Right cardiac atrium (tissue), 5 donors: ENCODE measurements at regions not wholly inside any gene's neighbourhood (a gene's known extent, or its start where the extent isn't known, plus 50 kb on each side); places are given as distances from the start of the nearest gene placed in this dataset.
"Not testable (repeated sequence)": the region's sequence is repeated elsewhere in the genome, so short reads cannot be mapped to it uniquely, and the experiment has no call there.

Source experiments
- ATAC-seq, 2 donors: fragments of 200-7000 bp; cut with Tn5 transposase; one replicate each; pipeline versions ENCODE4 v1.8.0 to v1.9.1; 2020; ENCODE audit warnings: moderate library complexity in 2 of 2, mild to moderate bottlenecking in 1 of 2
- DNase-seq, 3 donors: peaks; one replicate each; pipeline ENCODE4 v3.0.0-alpha.2; 2020
- H3K27ac ChIP-seq: one replicate; pipeline ENCODE4 v1.5.1; 2013; ENCODE audit warnings: mild to moderate bottlenecking, low read length, control low read depth, moderate library complexity
- H3K27me3 ChIP-seq: one replicate; pipeline ENCODE4 v1.6.1; 2013; ENCODE audit not compliant: control insufficient read depth, insufficient read depth
- H3K4me1 ChIP-seq: one replicate; pipeline ENCODE4 v1.6.1; 2013; ENCODE audit warnings: low read length; ENCODE audit not compliant: control insufficient read depth, insufficient read depth
- H3K4me3 ChIP-seq: one replicate; pipeline ENCODE4 v1.5.1; 2013; ENCODE audit warnings: low read length, control low read depth
- H3K9me3 ChIP-seq: one replicate; pipeline ENCODE4 v1.6.1; 2013; ENCODE audit warnings: low read length; ENCODE audit not compliant: control insufficient read depth
- WGBS: extraction: QIAGEN DNeasy Blood & Tissue Kit; methylation state at CpG from one replicate; pipeline ENCODE4 v1.1.7; 2013; 5-methylcytosine and 5-hydroxymethylcytosine counted together
- intact Hi-C, 4 donors: fragments of 100-400 bp; cut with DNase I; formaldehyde crosslinking; loops; one replicate each; pipeline versions ENCODE4 v1.11.0 to v1.14.0; 2022 to 2023
- donor health status: healthy with polysubstance abuse.
- donor health status: DM: no; HTN: yes; CAD: no.
- donor health status: DM: no; HTN: no; CAD: no.
- donor health status: DM: no; HTN: yes; CAD: no; lungs with severe emphysema.
- donor health status: DM: yes; HTN: yes; CAD: no.

DNA sequence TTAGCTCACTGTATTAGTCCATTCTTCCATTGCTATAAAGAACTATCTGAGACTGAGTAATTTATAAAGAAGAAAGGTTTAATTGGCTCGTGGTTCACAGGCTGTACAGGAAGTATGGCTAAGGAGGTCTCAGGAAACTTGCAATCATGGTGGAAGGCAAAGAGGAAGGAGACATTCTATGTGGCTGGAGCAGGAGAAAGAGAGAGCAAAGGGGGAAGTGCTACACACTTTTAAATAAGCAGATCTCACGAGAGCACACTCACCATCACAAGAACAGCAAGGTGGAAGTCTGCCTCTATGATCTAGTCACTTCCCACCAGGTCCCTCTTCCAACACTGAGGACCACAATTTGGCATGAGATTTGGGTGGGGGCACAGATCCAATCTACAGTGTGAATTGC is 164.5 kb upstream of the VIPR2 start:
- H3K4me1 ChIP-seq, ATAC-seq, H3K27ac ChIP-seq, H3K27me3 ChIP-seq, intact Hi-C loops, DNase-seq, H3K9me3 ChIP-seq, H3K4me3 ChIP-seq: not testable (repeated sequence)
- WGBS: 30% methylated on average over 2 of the region's 2 CpGs

GRCh38 chr7:159306012-159306411 is 161.3 kb upstream of the VIPR2 start:
- Histone ChIP-seq H3K4me3 (no peak overlapping the region), H3K9me3 (no peaks in the 10 kb centered on the region), H3K27me3 (no peaks in the 10 kb centered on the region), H3K4me1 (no peaks in the 10 kb centered on the region), H3K27ac (no peak overlapping the region)
- intact Hi-C loops: no loop called here
- ATAC-seq (no peak), DNase-seq (no peak)
- WGBS: 82% methylated on average over 2 of the region's 2 CpGs

DNA sequence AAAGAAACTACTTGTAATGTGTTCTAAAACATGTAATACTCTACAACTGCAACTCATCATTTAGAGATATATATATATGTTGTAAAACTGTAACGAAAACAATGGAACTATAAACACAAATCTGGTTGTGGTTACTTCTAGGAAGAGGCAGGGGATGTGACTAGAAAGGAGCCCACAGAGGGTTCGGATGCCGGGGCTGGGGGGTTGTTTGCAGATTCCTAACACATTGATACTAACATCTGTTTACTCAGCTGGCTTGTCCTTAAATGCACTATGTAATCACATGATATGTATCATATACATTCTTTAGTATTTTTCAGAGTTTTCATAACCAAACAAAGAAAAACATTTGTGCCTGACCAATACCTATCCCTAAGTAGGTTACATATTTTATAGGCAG is 160.5 kb upstream of the VIPR2 start:
- H3K4me1 ChIP-seq, H3K27ac ChIP-seq, ATAC-seq, intact Hi-C loops, H3K9me3 ChIP-seq, H3K27me3 ChIP-seq, H3K4me3 ChIP-seq, DNase-seq: not testable (repeated sequence)
- WGBS: 66% methylated on average over 3 of the region's 3 CpGs

GRCh38 chr7:159303510-159303909 is 158.8 kb upstream of the VIPR2 start:
- DNase-seq, H3K27ac ChIP-seq, intact Hi-C loops, H3K9me3 ChIP-seq, H3K27me3 ChIP-seq, H3K4me1 ChIP-seq, ATAC-seq, H3K4me3 ChIP-seq: not testable (repeated sequence)
- 74% methylated on average over 2 of the region's 2 CpGs for WGBS

GRCh38 chr7:159296093-159296681 is 151.5 kb upstream of the VIPR2 start:
- intact Hi-C loops: no loop called here
- Histone ChIP-seq H3K4me1 (no peaks in the 10 kb centered on the region), H3K9me3 (no peaks in the 10 kb centered on the region), H3K27ac (no peak overlapping the region), H3K27me3 (no peaks in the 10 kb centered on the region), H3K4me3 (no peak overlapping the region)
- ATAC-seq: no peak
- WGBS: 53% methylated on average over 4 of the region's 4 CpGs
- no peak for DNase-seq

DNA sequence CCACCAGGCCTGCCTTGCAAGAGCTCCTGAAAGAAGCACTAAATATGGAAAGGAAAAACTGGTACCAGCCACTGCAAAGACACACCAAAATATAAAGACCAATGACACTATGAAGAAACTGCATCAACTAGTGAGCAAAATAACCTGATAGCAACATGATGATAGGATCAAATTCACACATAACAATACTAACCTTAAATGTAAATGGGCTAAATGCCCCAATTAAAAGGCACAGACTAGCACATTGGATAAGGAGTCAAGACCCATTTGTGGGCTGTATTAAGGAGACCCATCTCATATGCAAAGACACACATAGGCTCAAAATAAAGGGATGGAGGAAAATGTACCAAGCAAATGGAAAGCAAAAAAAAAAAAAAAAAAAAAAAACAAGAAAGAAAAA is 141.8 kb upstream of the VIPR2 start:
- intact Hi-C loops, H3K9me3 ChIP-seq, H3K4me1 ChIP-seq, ATAC-seq, H3K27me3 ChIP-seq, DNase-seq, H3K4me3 ChIP-seq, H3K27ac ChIP-seq: not testable (repeated sequence)

DNA sequence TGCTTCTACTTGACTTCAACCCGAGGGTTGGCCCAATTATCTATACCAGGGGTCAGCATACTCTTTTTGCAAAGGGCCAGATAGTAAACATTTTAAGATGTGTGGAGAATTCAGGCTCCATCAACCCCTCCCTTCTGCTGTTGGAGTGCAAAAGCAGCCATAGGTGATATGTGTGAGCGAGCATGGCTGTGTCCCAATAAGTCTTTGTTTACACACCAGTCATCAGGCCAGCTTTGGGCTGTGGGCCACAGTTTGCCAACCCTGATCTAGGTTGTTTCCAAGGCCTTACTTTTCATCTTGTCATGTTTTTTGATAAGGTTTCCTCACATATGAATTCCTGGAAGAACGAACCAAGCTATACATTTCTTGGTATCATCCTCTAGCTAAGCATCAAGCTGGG is 136.9 kb upstream of the VIPR2 start:
- no peaks in the 10 kb centered on the region for H3K27me3 ChIP-seq
- H3K27ac ChIP-seq: no peak overlapping the region
- WGBS: 51% methylated on average over 3 of the region's 3 CpGs
- no peak overlapping the region for H3K4me3 ChIP-seq
- ATAC-seq (no peak), DNase-seq (no peak)
- intact Hi-C loops: no loop called here
- H3K9me3 ChIP-seq: peaks cover 3% of the 10 kb centered on the region
- H3K4me1 ChIP-seq: no peaks in the 10 kb centered on the region

DNA sequence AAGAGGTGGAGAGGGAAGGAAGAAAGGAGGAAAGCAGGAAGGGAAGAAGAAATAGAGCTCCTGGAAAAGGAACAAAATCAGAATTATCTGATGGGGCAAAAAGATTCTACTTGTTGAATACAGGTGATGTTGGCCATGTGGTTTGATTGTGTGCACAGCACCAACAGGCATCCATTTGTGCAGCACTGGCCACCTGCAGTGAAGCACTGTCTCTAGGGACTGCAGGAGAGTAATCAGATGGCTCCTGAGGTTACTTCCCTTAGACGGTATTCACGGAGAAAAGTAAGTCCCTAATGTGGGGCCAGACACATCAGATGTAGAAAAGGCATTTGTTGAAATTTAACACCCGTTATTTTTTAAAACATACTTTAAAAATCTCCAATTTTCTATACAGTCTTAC is 135.3 kb upstream of the VIPR2 start:
- intact Hi-C loops: no loop called here
- no peak for DNase-seq
- H3K9me3 ChIP-seq: peaks cover 3% of the 10 kb centered on the region
- H3K27ac ChIP-seq: no peak overlapping the region
- H3K27me3 ChIP-seq: no peaks in the 10 kb centered on the region
- no peak overlapping the region for H3K4me3 ChIP-seq
- H3K4me1 ChIP-seq: no peaks in the 10 kb centered on the region
- ATAC-seq: no peak
- WGBS: 71% methylated on average over 3 of the region's 3 CpGs

GRCh38 chr7:159272739-159273138 is 128.1 kb upstream of the VIPR2 start:
- DNase-seq (no peak), ATAC-seq (no peak)
- intact Hi-C loops: no loop called here
- Histone ChIP-seq H3K4me3 (no peak overlapping the region), H3K27ac (no peak overlapping the region), H3K9me3 (no peaks in the 10 kb centered on the region), H3K4me1 (no peaks in the 10 kb centered on the region), H3K27me3 (no peaks in the 10 kb centered on the region)
- WGBS: 68% methylated on average over 3 of the region's 3 CpGs

- ATAC-seq (no peak), DNase-seq (no peak)
- no peak overlapping the region for H3K4me3 ChIP-seq
- H3K27me3 ChIP-seq: no peaks in the 10 kb centered on the region
- H3K4me1 ChIP-seq: no peaks in the 10 kb centered on the region
- H3K9me3 ChIP-seq: no peaks in the 10 kb centered on the region
- WGBS: 43% methylated on average over 1 of the region's 1 CpG
- intact Hi-C loops: no loop called here
- H3K27ac ChIP-seq: no peak overlapping the region
Measured at GRCh38 chr7:159271781-159272180, 127.1 kb upstream of the VIPR2 start.

DNA sequence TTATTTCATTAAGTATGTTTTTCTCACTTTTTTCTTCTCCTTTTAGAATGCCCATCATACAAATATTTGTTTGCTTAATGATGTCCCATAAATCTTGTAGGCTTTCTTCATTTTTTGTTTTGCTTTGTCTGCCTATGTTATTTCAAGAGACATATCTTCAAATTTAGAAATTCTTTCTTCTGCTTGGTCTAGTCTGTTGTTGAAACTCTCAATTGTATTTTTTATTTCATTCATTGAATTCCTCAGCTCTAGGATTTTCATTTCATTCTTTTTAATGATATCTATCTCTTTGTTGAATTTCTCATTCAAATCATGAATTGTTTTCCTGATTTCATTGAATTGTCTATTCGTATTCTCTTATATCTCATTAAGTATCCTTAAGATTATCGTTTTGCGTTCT is 125.1 kb upstream of the VIPR2 start:
- 94% methylated on average over 3 of the region's 3 CpGs for WGBS
- DNase-seq (no peak), ATAC-seq (no peak)

DNA sequence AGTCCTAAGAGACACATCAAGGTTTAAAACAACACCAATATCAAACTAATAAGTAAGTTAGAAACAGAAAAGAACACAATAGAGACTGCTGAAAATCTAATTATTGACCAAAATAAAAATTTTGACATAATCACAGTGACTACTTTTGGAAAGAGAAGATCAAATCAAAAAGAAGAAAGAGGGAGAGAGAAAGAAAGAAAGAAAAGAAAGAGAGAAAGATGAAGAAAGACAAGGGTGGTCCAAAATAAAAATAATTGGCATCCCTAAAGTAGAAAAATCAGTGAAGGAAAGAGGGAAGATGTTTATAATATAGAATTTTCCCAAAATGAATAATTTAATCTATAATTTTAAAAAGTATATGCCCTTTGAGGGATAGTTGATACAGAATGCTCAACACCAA is 118.8 kb upstream of the VIPR2 start:
- intact Hi-C loops: no loop called here
- no peak overlapping the region for H3K4me3 ChIP-seq
- H3K9me3 ChIP-seq: no peaks in the 10 kb centered on the region
- no peaks in the 10 kb centered on the region for H3K27me3 ChIP-seq
- no peaks in the 10 kb centered on the region for H3K4me1 ChIP-seq
- no peak overlapping the region for H3K27ac ChIP-seq
- no peak for DNase-seq
- no peak for ATAC-seq

More for the DNA sequence above, 125.1 kb upstream of the VIPR2 start:
- intact Hi-C loops: no loop called here
- Histone ChIP-seq H3K9me3 (no peaks in the 10 kb centered on the region), H3K4me3 (no peak overlapping the region), H3K27ac (no peak overlapping the region), H3K27me3 (no peaks in the 10 kb centered on the region), H3K4me1 (no peaks in the 10 kb centered on the region)
